Karpas-422 (cell line): ENCODE measurements at regions not wholly inside any gene's neighbourhood (a gene's known extent, or its start where the extent isn't known, plus 50 kb on each side); places are given as distances from the start of the nearest gene placed in this dataset.

Experiments used
- DNase-seq: peaks from one replicate; pipeline ENCODE4 v3.0.0-alpha.2; 2015
- H2AFZ ChIP-seq: fragments of 200-600 bp; sonication (generic); 2 replicates; pipeline ENCODE4 v1.6.1; 2014; ENCODE audit warnings: antibody characterized with exemption, low read length, mixed read lengths
- H3K27ac ChIP-seq: fragments of 200-600 bp; sonication (generic); 2 replicates; pipeline ENCODE4 v1.5.1; 2014; ENCODE audit warnings: mild to moderate bottlenecking, low read length, moderate library complexity
- H3K27me3 ChIP-seq: fragments of 200-600 bp; sonication (generic); 2 replicates; pipeline ENCODE4 v1.6.1; 2014; ENCODE audit warnings: low read length, mixed read lengths
- H3K36me3 ChIP-seq: fragments of 200-600 bp; sonication (generic); 2 replicates; pipeline ENCODE4 v1.6.1; 2014; ENCODE audit warnings: low read length, mixed read lengths; ENCODE audit not compliant: insufficient read depth
- H3K4me1 ChIP-seq: fragments of 200-600 bp; sonication (generic); 2 replicates; pipeline ENCODE4 v1.6.1; 2014; ENCODE audit warnings: mild to moderate bottlenecking, low read length, mixed read lengths
- H3K4me2 ChIP-seq: fragments of 200-600 bp; sonication (generic); 2 replicates; pipeline ENCODE4 v1.6.1; 2014; ENCODE audit warnings: low read length, low read depth, mild to moderate bottlenecking; ENCODE audit not compliant: poor library complexity, severe bottlenecking
- H3K4me3 ChIP-seq: fragments of 200-600 bp; sonication (generic); 2 replicates; pipeline ENCODE4 v1.5.1; 2014; ENCODE audit warnings: mild to moderate bottlenecking, antibody characterized with exemption, low read length, mixed read lengths
- H3K79me2 ChIP-seq: fragments of 200-600 bp; sonication (generic); 2 replicates; pipeline ENCODE4 v1.6.1; 2014; ENCODE audit warnings: mild to moderate bottlenecking, low read length, mixed read lengths
- H3K9ac ChIP-seq: fragments of 200-600 bp; sonication (generic); 2 replicates; pipeline ENCODE4 v1.6.0; 2014; ENCODE audit warnings: low read length
- H3K9me2 ChIP-seq: fragments of 200-600 bp; sonication (generic), shearing (Covaris generic); replicated peaks from 2 replicates; pipeline ENCODE4 v1.6.0; 2014; ENCODE audit warnings: mild to moderate bottlenecking, low read length, moderate library complexity; ENCODE audit not compliant: insufficient read depth
- H3K9me3 ChIP-seq: fragments of 300-700, 200-600 bp; sonication (generic); 2 replicates; pipeline ENCODE4 v1.6.1; 2014; ENCODE audit warnings: low read length, mixed read lengths
- H4K20me1 ChIP-seq: fragments of 200-600 bp; sonication (generic); 2 replicates; pipeline ENCODE4 v1.6.1; 2014; ENCODE audit warnings: mild to moderate bottlenecking, antibody characterized with exemption, low read length, low read depth; ENCODE audit not compliant: insufficient read depth

- Histone ChIP-seq H3K4me3 (no peak overlapping the region), H3K9me3 (no peaks in the 10 kb centered on the region), H3K9ac (no peak overlapping the region), H2AFZ (no peak overlapping the region), H3K79me2 (no peaks in the 10 kb centered on the region), H3K4me2 (no peak overlapping the region), H4K20me1 (no peaks in the 10 kb centered on the region), H3K36me3 (no peaks in the 10 kb centered on the region), H3K27me3 (no peaks in the 10 kb centered on the region), H3K9me2 (no peaks in the 10 kb centered on the region), H3K27ac (no peak overlapping the region), H3K4me1 (no peaks in the 10 kb centered on the region)
- DNase-seq: no peak
Measured at GRCh38 chr6:9482030-9482738, 932.7 kb downstream of the TFAP2A start.

DNA sequence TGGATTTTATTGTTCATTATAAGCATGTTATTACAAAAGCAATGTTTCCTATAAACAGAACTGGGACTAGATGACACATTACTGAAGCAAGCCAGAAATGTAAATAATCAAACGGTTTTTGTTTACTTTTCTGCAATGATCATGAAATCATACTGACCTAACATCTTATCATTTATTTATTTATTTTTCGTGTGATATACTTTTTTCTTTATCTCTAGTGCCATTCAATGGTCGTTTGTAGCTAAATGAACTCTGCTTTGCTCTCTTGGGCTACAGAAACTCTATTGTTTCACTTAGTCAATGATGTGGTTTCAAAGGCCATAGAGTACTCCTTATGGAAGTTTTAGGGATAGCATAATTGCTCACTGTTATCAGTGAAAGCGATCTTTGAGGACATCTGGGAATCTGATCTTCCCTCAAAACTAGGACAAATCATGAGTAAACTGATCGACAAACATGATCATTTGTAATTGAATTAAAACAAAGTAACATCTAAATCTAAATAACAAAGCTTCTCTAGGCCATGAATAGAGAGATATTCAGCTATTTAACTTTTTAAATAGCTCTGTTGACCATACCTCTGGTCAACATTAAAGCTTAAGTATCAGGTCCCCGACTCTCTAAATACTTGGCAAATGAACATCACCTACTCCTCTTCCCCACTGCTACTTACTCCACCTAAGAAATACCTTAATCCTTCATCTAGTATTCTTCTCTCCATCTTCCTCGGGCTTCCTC, 933.4 kb downstream of the TFAP2A start:
- no peak overlapping the region for H3K27ac ChIP-seq
- no peaks in the 10 kb centered on the region for H3K4me1 ChIP-seq
- no peaks in the 10 kb centered on the region for H3K36me3 ChIP-seq
- H3K9me3 ChIP-seq: no peaks in the 10 kb centered on the region
- H3K79me2 ChIP-seq: no peaks in the 10 kb centered on the region
- H2AFZ ChIP-seq: no peak overlapping the region
- H4K20me1 ChIP-seq: no peaks in the 10 kb centered on the region
- H3K27me3 ChIP-seq: no peaks in the 10 kb centered on the region
- H3K4me2 ChIP-seq: no peak overlapping the region
- no peak overlapping the region for H3K4me3 ChIP-seq
- no peak overlapping the region for H3K9ac ChIP-seq
- DNase-seq: no peak
- no peaks in the 10 kb centered on the region for H3K9me2 ChIP-seq

- no peaks in the 10 kb centered on the region for H4K20me1 ChIP-seq
- no peaks in the 10 kb centered on the region for H3K36me3 ChIP-seq
- no peaks in the 10 kb centered on the region for H3K9me2 ChIP-seq
- no peaks in the 10 kb centered on the region for H3K27me3 ChIP-seq
- H3K79me2 ChIP-seq: no peaks in the 10 kb centered on the region
- H3K9me3 ChIP-seq: no peaks in the 10 kb centered on the region
- H3K27ac ChIP-seq: no peak overlapping the region
- no peak for DNase-seq
- no peak overlapping the region for H2AFZ ChIP-seq
- no peaks in the 10 kb centered on the region for H3K4me1 ChIP-seq
- no peak overlapping the region for H3K4me3 ChIP-seq
- no peak overlapping the region for H3K9ac ChIP-seq
- H3K4me2 ChIP-seq: no peak overlapping the region
Measured at GRCh38 chr6:9468277-9468676, 946.6 kb downstream of the TFAP2A start.

- Histone ChIP-seq H3K4me2 (no peak overlapping the region), H4K20me1 (no peaks in the 10 kb centered on the region), H3K9me2 (no peaks in the 10 kb centered on the region), H3K27me3 (no peaks in the 10 kb centered on the region), H3K36me3 (no peaks in the 10 kb centered on the region), H3K27ac (no peak overlapping the region), H3K79me2 (no peaks in the 10 kb centered on the region), H3K4me1 (no peaks in the 10 kb centered on the region), H3K9me3 (no peaks in the 10 kb centered on the region), H2AFZ (no peak overlapping the region), H3K4me3 (no peak overlapping the region), H3K9ac (no peak overlapping the region)
- DNase-seq: no peak
Measured at GRCh38 chr6:9467741-9468140, 947.1 kb downstream of the TFAP2A start.

DNA sequence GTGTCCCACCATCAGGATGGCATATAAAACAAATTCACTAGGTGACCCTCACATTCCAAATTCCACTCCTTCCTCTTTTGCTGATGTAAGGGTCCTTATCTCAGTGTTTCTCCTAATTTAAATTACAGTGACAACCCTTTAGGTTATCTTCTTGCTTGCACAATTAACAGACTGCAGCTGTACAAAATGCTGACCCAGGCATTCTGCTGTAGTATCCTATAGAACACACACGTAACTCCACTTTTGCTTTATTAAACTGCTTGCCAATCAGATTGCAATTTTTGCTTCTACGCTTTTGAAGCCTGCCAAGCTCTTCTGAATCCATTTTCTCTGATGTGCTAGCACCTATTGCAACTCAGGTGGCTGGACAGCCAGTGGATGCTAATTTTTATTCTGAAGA, 950.3 kb downstream of the TFAP2A start:
- H2AFZ ChIP-seq: no peak overlapping the region
- no peak overlapping the region for H3K4me2 ChIP-seq
- no peak for DNase-seq
- no peak overlapping the region for H3K27ac ChIP-seq
- no peak overlapping the region for H3K9ac ChIP-seq
- H3K27me3 ChIP-seq: no peaks in the 10 kb centered on the region
- H3K36me3 ChIP-seq: no peaks in the 10 kb centered on the region
- H4K20me1 ChIP-seq: no peaks in the 10 kb centered on the region
- no peaks in the 10 kb centered on the region for H3K9me2 ChIP-seq
- H3K9me3 ChIP-seq: no peaks in the 10 kb centered on the region
- no peak overlapping the region for H3K4me3 ChIP-seq
- no peaks in the 10 kb centered on the region for H3K79me2 ChIP-seq
- no peaks in the 10 kb centered on the region for H3K4me1 ChIP-seq

GRCh38 chr6:9463311-9463710, 951.6 kb downstream of the TFAP2A start:
- Histone ChIP-seq H3K27me3 (no peaks in the 10 kb centered on the region), H3K4me3 (no peak overlapping the region), H3K79me2 (no peaks in the 10 kb centered on the region), H3K36me3 (no peaks in the 10 kb centered on the region), H4K20me1 (no peaks in the 10 kb centered on the region), H3K9me3 (no peaks in the 10 kb centered on the region), H3K4me1 (no peaks in the 10 kb centered on the region), H3K9me2 (no peaks in the 10 kb centered on the region), H2AFZ (no peak overlapping the region), H3K27ac (no peak overlapping the region), H3K4me2 (no peak overlapping the region), H3K9ac (no peak overlapping the region)
- no peak for DNase-seq

DNA sequence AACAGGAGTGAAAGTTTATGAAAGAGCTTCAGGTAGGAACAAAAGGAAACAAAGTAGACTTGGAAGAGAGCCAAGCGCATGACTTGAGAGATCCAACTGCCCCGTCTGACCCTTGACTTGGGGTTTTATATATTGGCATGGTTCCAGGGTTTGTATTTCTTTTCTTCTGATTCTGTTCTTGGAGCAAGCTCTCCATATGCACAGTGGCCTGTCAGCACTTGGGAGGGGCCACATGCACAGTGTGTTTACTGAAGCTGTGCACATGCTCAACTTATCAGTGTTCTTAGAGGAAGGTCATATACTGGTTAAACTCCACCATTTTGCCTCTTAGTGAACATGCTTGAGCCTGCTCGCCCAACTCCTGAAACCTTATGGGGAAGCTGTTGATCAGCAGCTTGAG, 953.7 kb downstream of the TFAP2A start:
- no peak overlapping the region for H3K9ac ChIP-seq

DNA sequence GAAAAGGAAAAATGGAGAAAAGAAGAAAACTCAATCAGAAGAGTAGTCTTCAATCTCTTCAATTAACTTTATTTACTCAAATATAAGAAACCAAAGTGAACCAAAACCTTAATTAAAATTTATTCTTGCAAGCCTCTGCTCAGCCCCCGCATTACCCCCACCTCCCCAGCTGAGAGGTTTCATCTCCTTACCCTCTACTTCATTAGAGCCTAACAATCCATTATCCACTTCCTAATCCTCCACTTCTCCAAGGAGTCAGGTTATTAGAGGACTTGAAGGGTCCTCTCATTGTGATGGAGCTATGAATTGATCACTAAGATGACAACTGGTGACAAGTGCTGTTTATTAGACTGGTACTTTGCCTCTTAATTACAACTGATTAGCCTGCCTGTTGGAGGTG, 956.5 kb downstream of the TFAP2A start:
- Histone ChIP-seq H3K4me2 (no peak overlapping the region), H3K9me3 (no peaks in the 10 kb centered on the region), H3K36me3 (no peaks in the 10 kb centered on the region), H2AFZ (no peak overlapping the region), H3K4me1 (no peaks in the 10 kb centered on the region), H3K9ac (no peak overlapping the region), H3K27me3 (no peaks in the 10 kb centered on the region), H3K9me2 (no peaks in the 10 kb centered on the region), H3K4me3 (no peak overlapping the region), H4K20me1 (no peaks in the 10 kb centered on the region), H3K79me2 (no peaks in the 10 kb centered on the region), H3K27ac (no peak overlapping the region)
- DNase-seq: no peak

More for the DNA sequence above, 953.7 kb downstream of the TFAP2A start:
- no peak overlapping the region for H3K4me2 ChIP-seq
- no peak overlapping the region for H3K4me3 ChIP-seq
- H4K20me1 ChIP-seq: no peaks in the 10 kb centered on the region
- no peaks in the 10 kb centered on the region for H3K9me3 ChIP-seq
- H2AFZ ChIP-seq: no peak overlapping the region
- H3K27me3 ChIP-seq: no peaks in the 10 kb centered on the region
- no peak overlapping the region for H3K27ac ChIP-seq
- DNase-seq: no peak
- H3K79me2 ChIP-seq: no peaks in the 10 kb centered on the region
- H3K36me3 ChIP-seq: no peaks in the 10 kb centered on the region
- H3K9me2 ChIP-seq: no peaks in the 10 kb centered on the region
- H3K4me1 ChIP-seq: no peaks in the 10 kb centered on the region
